ENCODE measurements at regions not wholly inside any gene's neighbourhood (a gene's known extent, or its start where the extent isn't known, plus 50 kb on each side); places are given as distances from the start of the nearest gene placed in this dataset.
"Not testable (repeated sequence)": the region's sequence is repeated elsewhere in the genome, so short reads cannot be mapped to it uniquely, and the experiment has no call there.

DNA sequence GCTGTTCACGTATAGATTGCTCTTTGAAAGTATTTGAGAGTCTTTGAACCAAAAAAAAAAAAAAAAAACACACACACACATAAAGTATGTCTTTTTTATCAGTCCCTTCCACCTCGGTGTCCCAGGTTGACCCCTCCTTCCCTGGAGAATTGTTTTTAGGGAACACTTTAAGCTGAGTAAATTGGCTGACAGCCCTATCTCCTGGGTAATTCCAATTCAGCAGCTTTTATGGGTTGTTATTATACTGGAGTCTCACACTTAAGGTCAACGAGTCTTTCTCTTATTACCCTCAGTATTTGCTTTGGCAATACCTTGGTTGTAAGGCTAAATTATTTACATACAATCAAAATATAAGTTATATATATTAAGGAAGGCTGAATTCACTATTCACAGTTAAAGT lies 69.4 kb downstream of the SLC30A10 start (continued):
- TF ChIP-seq ZNF776 (tag by site-specific recombination; IDR thresholded peaks at IDR 0.05; ENCODE audit: borderline replicate concordance) (no peak), ZNF354C (tag by site-specific recombination; IDR thresholded peaks at IDR 0.05; ENCODE audit: borderline replicate concordance, low read depth) (no peak)

DNA sequence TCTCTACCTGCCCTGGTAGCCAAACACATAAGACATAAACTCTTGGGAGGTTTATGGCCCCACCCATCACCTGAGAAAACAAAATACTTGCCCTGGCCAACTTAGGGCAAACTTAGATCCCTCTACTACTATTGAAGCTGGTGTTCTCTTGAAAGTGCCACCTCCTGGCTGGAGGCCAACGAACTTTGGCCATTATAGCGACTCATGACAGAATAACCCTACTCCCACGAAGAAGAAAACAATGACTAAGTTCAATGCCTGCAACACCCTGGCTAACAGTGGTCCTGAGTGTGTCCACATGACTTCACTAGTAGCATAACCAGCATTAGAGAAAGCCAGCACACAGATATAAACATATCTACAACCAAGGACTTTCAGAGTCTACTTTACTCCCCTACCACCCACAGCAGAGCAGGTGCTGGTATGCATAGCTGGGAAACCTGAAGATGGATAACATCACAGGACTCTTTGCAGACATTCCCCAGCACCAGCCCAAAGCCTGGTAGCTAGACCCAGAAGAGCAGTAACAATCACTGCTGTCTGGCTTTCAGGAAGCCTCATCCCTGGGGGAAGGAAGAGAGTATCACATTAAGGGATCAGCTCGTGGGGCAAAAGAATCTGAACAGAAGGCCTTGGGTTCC lies 81.0 kb downstream of the SLC30A10 start:
- Histone ChIP-seq H3K4me1 (ENCODE audit: control insufficient read depth, insufficient read depth, low read length) (no peaks in the 10 kb centered on the region), H3K36me3 (ENCODE audit: control insufficient read depth in 2 of 2, insufficient read depth in 1 of 2, low read length in 2 of 2) (no peaks in the 10 kb centered on the region), H3K9me3 (ENCODE audit: control insufficient read depth, insufficient read depth, low read depth, low read length) (no peaks in the 10 kb centered on the region), H3K27ac (ENCODE audit: extremely low read depth, low read depth, low read length) (no peak overlapping the region), H3K4me3 (ENCODE audit: low read depth, low read length) (no peak overlapping the region)
- CTCF ChIA-PET, result no interaction called here
- POLR2A ChIA-PET, result no interaction called here
- TF ChIP-seq ZFP37 (tag by site-specific recombination; IDR thresholded peaks at IDR 0.05), result no peak
- no peak for TF ChIP-seq ZNF2 (tag by site-specific recombination; IDR thresholded peaks at IDR 0.05)
- TF ChIP-seq HOXA7 (CRISPR knock-in tag; IDR thresholded peaks at IDR 0.05; ENCODE audit: borderline replicate concordance), result no peak
- no peak for TF ChIP-seq ZNF146 (tag by site-specific recombination; IDR thresholded peaks at IDR 0.05)
- no peak for TF ChIP-seq ZNF585B (tag by site-specific recombination; IDR thresholded peaks at IDR 0.05)
- no peak for TF ChIP-seq ZBTB20 (tag by site-specific recombination; IDR thresholded peaks at IDR 0.05)
- TF ChIP-seq ZNF174 (tag by site-specific recombination; IDR thresholded peaks at IDR 0.05), result no peak
- no peak for TF ChIP-seq MEIS1 (CRISPR knock-in tag; IDR thresholded peaks at IDR 0.05; ENCODE audit: borderline replicate concordance)
- TF ChIP-seq, protein P1, sequence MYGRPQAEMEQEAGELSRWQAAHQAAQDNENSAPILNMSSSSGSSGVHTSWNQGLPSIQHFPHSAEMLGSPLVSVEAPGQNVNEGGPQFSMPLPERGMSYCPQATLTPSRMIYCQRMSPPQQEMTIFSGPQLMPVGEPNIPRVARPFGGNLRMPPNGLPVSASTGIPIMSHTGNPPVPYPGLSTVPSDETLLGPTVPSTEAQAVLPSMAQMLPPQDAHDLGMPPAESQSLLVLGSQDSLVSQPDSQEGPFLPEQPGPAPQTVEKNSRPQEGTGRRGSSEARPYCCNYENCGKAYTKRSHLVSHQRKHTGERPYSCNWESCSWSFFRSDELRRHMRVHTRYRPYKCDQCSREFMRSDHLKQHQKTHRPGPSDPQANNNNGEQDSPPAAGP (tag by site-specific recombination; IDR thresholded peaks at IDR 0.05), result no peak
- no peak for TF ChIP-seq ZNF223 (tag by site-specific recombination; IDR thresholded peaks at IDR 0.05)
- TF ChIP-seq, protein P2, sequence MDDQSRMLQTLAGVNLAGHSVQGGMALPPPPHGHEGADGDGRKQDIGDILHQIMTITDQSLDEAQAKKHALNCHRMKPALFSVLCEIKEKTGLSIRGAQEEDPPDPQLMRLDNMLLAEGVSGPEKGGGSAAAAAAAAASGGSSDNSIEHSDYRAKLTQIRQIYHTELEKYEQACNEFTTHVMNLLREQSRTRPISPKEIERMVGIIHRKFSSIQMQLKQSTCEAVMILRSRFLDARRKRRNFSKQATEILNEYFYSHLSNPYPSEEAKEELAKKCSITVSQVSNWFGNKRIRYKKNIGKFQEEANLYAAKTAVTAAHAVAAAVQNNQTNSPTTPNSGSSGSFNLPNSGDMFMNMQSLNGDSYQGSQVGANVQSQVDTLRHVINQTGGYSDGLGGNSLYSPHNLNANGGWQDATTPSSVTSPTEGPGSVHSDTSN (CRISPR knock-in tag; IDR thresholded peaks at IDR 0.05), result no peak

DNA sequence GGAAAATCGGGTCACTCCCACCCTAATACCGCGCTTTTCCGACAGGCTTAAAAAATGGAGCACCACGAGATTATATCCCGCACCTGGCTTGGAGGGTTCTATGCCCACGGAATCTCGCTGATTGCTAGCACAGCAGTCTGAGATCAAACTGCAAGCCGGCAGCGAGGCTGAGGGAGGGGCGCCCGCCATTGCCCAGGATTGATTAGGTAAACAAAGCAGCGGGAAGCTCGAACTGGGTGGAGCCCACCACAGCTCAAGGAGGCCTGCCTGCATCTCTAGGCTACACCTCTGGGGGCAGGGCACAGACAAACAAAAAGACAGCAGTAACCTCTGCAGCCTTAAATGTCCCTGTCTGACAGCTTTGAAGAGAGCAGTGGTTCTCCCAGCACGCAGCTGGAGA lies 88.8 kb downstream of the SLC30A10 start:
- H3K9me3 ChIP-seq (ENCODE audit: control insufficient read depth, insufficient read depth, low read depth, low read length); H3K4me1 ChIP-seq (ENCODE audit: control insufficient read depth, insufficient read depth, low read length); H3K36me3 ChIP-seq (ENCODE audit: control insufficient read depth in 2 of 2, insufficient read depth in 1 of 2, low read length in 2 of 2); H3K4me3 ChIP-seq (ENCODE audit: low read depth, low read length); H3K27ac ChIP-seq (ENCODE audit: extremely low read depth, low read depth, low read length); POLR2A ChIA-PET: not testable (repeated sequence)
- CTCF ChIA-PET, result interaction anchor here (0.9 kb wide), 1 partner anchor 9 kb away, joined by 3 read pairs; no protein-coding TSS in a partner anchor
- 0 out of 2 replicates have a peak, but pooled peaks have one; percentile 25 for TF ChIP-seq KLF1 (tag by site-specific recombination; IDR thresholded peaks at IDR 0.05)

DNA sequence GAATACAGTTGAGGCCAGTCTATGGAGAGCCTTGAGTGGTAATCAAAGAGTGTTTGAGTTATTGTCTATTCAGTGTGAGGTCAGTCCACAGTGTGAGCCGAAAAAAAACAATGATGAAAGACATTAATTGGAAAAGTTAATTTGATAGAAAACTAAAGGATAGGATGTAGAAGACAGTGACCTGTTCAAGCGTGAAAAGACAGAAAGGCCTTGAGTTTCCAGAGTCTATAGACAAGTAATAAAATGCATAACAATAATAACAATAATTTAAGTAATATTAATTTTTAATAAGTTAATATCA lies 90.4 kb downstream of the SLC30A10 start:
- ChIA-PET POLR2A (no interaction called here), CTCF (interaction anchor here (0.6 to 1.0 kb wide), 3 partner anchors 153 to 1380 kb away, joined by 3 read pairs; no protein-coding TSS in a partner anchor)
- no peak for TF ChIP-seq ZFHX2 (tag by site-specific recombination; conservative IDR thresholded peaks at IDR 0.05)

More for the DNA sequence above, 90.4 kb downstream of the SLC30A10 start:
- Histone ChIP-seq H3K27ac (ENCODE audit: extremely low read depth, low read depth, low read length) (no peak overlapping the region), H3K4me3 (ENCODE audit: low read depth, low read length) (no peak overlapping the region), H3K36me3 (ENCODE audit: control insufficient read depth in 2 of 2, insufficient read depth in 1 of 2, low read length in 2 of 2) (no peaks in the 10 kb centered on the region), H3K9me3 (ENCODE audit: control insufficient read depth, insufficient read depth, low read depth, low read length) (no peaks in the 10 kb centered on the region), H3K4me1 (ENCODE audit: control insufficient read depth, insufficient read depth, low read length) (no peaks in the 10 kb centered on the region)
